ENCODE measurements at regions not wholly inside any gene's neighbourhood (a gene's known extent, or its start where the extent isn't known, plus 50 kb on each side); places are given as distances from the start of the nearest gene placed in this dataset.
"Not testable (repeated sequence)": the region's sequence is repeated elsewhere in the genome, so short reads cannot be mapped to it uniquely, and the experiment has no call there.

DNA sequence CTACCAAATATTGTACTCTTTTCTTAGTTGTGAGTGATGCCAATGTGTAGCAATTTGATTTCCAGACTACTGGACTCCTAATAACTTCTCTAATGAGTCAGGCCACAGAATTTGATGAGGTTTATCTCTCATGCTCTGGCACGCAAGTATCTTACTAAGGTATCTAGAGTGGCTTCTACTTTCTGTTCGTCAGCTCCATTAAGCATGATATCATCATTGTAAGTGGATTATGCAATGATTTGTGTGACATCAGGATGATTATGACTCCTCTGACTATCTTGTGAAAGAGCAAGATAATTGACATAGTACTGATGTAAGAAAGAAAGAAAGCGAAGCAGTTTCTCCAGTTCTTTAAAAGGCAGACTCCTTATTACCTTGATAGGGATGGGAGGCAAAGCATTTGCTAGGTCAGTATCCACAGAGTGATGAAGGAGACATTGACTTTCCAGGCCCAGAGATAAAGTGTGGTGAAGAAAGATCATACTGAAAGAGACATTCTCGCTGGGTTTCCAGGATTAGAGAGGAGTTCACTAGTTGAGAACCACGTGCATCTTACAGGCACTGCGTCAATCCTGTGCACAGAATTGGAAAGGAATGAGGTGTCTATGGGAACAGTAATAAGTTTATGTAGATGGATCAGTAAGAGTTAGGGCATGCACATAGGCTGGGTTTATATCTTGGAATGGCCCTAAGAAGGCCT is 161.9 kb upstream of the STK26 start:
- DNase-seq (ENCODE audit: low read depth) = no peak
- H3K9me3 ChIP-seq (ENCODE audit: control insufficient read depth, low read length) = peaks cover 5% of the 10 kb centered on the region
- no peak overlapping the region for H3K4me3 ChIP-seq (ENCODE audit: low read length)
- H3K4me1 ChIP-seq (ENCODE audit: control insufficient read depth, insufficient read depth, low read length) = no peaks in the 10 kb centered on the region
- H3K27me3 ChIP-seq (replicated peaks; ENCODE audit: control insufficient read depth, insufficient read depth, low read length) = peaks cover 44% of the 10 kb centered on the region
- no peak overlapping the region for H3K9ac ChIP-seq (ENCODE audit: low read length)
- H3K36me3 ChIP-seq (ENCODE audit: control insufficient read depth, insufficient read depth, low read length, severe bottlenecking) = no peaks in the 10 kb centered on the region

DNA sequence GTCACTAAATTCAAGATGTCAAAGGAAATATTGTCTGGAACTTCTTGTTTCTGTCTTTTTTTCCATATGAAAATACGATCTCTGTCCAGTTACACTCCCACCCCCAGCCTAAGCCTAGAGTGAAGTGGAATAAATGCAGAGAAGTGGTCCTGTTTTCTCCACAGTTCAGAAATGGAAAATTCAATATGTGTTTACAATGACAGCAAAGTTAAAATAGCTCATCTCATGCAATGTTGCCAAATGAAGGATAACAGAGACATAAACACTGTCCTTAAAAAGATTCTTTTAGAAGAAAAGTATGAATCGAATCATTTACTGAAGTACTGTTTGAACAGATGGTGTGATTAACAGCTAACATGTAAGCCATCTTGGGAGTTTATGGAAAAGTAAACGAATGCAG is 160.8 kb upstream of the STK26 start:
- no peak for DNase-seq (ENCODE audit: low read depth)
- Histone ChIP-seq H3K9ac (ENCODE audit: low read length) (no peak overlapping the region), H3K4me3 (ENCODE audit: low read length) (no peak overlapping the region), H3K36me3 (ENCODE audit: control insufficient read depth, insufficient read depth, low read length, severe bottlenecking) (no peaks in the 10 kb centered on the region), H3K4me1 (ENCODE audit: control insufficient read depth, insufficient read depth, low read length) (no peaks in the 10 kb centered on the region), H3K27me3 (replicated peaks; ENCODE audit: control insufficient read depth, insufficient read depth, low read length) (peaks cover 53% of the 10 kb centered on the region), H3K9me3 (ENCODE audit: control insufficient read depth, low read length) (peaks cover 5% of the 10 kb centered on the region)

DNA sequence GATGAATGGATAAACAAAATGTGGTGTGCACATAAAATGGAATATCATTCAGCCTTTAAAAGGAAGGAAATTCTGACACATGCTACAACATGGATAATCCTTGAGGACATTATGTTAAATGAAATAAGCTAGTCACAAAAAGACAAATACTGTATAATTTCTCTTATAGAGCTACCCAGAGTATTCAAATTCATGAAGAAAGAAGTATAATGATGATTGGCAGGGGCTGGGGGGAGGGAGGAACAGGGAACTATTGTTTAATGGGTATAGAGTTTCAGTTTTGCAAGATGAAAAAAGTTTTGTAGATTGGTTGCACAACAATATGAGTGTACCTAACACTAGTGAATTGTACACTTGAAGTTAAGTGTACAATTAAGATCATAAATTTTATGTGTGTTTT is 153.9 kb upstream of the STK26 start:
- Histone ChIP-seq H3K36me3 (ENCODE audit: control insufficient read depth, insufficient read depth, low read length, severe bottlenecking) (no peaks in the 10 kb centered on the region), H3K4me1 (ENCODE audit: control insufficient read depth, insufficient read depth, low read length) (no peaks in the 10 kb centered on the region), H3K27me3 (replicated peaks; ENCODE audit: control insufficient read depth, insufficient read depth, low read length) (peaks cover 25% of the 10 kb centered on the region)

DNA sequence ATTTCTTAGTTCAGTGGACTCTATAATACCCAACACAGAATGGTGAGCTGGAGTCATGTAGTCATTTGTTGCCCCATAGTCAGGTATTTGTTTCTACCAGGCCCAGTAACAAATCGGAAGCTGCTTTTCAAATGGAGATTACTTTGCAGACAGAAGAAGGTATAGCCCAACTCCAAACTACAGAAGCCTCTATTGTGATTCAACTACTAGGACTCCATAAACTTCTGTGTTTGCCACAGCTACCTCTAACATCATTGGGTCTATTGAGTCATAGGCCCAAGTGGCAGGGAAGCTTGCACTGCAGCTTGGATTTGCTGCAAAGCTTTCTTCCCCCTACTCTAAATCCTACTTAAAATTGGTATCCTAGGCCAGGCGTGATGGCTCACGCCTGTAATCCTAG is 148.8 kb upstream of the STK26 start:
- Histone ChIP-seq H3K9ac (ENCODE audit: low read length) (no peak overlapping the region), H3K27me3 (replicated peaks; ENCODE audit: control insufficient read depth, insufficient read depth, low read length) (no peaks in the 10 kb centered on the region), H3K36me3 (ENCODE audit: control insufficient read depth, insufficient read depth, low read length, severe bottlenecking) (no peaks in the 10 kb centered on the region), H3K4me3 (ENCODE audit: low read length) (no peak overlapping the region), H3K9me3 (ENCODE audit: control insufficient read depth, low read length) (no peaks in the 10 kb centered on the region), H3K4me1 (ENCODE audit: control insufficient read depth, insufficient read depth, low read length) (no peaks in the 10 kb centered on the region)
- DNase-seq (ENCODE audit: low read depth) = no peak

More for the DNA sequence above, 153.9 kb upstream of the STK26 start:
- Histone ChIP-seq H3K9me3 (ENCODE audit: control insufficient read depth, low read length) (peaks cover 10% of the 10 kb centered on the region), H3K4me3 (ENCODE audit: low read length) (no peak overlapping the region), H3K9ac (ENCODE audit: low read length) (no peak overlapping the region)
- DNase-seq (ENCODE audit: low read depth) = no peak

DNA sequence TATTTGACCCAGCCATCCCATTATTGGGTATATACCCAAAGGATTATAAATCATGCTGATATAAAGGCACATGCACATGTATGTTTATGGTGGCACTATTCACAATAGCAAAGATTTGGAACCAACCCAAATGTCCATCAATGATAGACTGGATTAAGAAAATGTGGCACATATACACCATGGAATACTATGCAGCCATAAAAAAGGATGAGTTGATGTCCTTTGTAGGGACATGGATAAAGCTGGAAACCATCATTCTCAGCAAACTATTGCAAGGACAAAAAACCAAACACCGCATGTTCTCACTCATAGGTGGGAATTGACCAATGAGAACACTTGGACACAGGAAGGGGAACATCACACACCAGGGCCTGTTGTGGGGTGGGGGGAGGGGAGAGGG is 147.3 kb upstream of the STK26 start:
- not testable (repeated sequence) for H3K9me3 ChIP-seq (ENCODE audit: control insufficient read depth, low read length); H3K36me3 ChIP-seq (ENCODE audit: control insufficient read depth, insufficient read depth, low read length, severe bottlenecking); H3K9ac ChIP-seq (ENCODE audit: low read length); DNase-seq (ENCODE audit: low read depth); H3K4me1 ChIP-seq (ENCODE audit: control insufficient read depth, insufficient read depth, low read length); H3K4me3 ChIP-seq (ENCODE audit: low read length)
- H3K27me3 ChIP-seq (replicated peaks; ENCODE audit: control insufficient read depth, insufficient read depth, low read length) = peaks cover 12% of the 10 kb centered on the region

DNA sequence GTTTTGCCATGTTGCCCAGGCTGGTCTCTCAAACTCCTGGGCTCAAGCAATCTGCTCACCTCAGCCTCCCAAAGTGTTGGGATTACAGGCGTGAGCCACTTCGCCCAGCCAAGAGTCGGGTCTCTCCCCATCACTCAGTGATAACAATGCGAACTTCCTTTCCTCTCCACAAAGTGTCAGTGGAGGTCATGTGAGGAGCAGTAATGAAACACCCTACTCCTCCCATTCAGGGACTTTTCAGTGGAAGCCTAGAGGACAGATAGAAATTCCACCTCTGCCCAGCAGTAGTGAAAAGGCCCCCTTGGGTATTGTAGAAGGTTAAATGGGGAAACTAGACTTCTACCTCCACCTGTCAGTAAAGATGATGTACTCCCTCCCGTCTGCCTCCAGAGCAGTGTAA is 141.9 kb upstream of the STK26 start:
- DNase-seq (ENCODE audit: low read depth) = no peak
- Histone ChIP-seq H3K9ac (ENCODE audit: low read length) (no peak overlapping the region), H3K9me3 (ENCODE audit: control insufficient read depth, low read length) (peaks cover 13% of the 10 kb centered on the region), H3K4me1 (ENCODE audit: control insufficient read depth, insufficient read depth, low read length) (no peaks in the 10 kb centered on the region), H3K4me3 (ENCODE audit: low read length) (no peak overlapping the region), H3K27me3 (replicated peaks; ENCODE audit: control insufficient read depth, insufficient read depth, low read length) (peaks cover 26% of the 10 kb centered on the region), H3K36me3 (ENCODE audit: control insufficient read depth, insufficient read depth, low read length, severe bottlenecking) (no peaks in the 10 kb centered on the region)

DNA sequence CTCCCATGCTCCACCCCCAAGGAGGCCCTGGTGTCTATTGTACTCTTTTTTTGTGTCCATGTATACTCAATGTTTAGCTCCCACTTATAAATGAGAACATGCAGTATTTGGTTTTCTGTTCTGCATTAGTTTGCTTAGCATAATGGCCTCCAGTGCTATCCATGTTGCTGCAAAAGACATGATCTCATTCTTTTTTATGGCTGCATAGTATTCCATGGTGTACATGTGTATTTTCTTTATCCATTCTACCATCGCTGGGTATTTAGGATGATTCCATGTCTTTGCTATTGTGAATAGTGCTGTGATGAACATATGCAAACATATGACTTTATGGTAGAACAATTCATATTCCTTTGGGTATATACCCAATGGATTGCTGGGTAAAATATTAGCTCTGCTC is 138.1 kb upstream of the STK26 start:
- H3K36me3 ChIP-seq (ENCODE audit: control insufficient read depth, insufficient read depth, low read length, severe bottlenecking) = not testable (repeated sequence)

DNA sequence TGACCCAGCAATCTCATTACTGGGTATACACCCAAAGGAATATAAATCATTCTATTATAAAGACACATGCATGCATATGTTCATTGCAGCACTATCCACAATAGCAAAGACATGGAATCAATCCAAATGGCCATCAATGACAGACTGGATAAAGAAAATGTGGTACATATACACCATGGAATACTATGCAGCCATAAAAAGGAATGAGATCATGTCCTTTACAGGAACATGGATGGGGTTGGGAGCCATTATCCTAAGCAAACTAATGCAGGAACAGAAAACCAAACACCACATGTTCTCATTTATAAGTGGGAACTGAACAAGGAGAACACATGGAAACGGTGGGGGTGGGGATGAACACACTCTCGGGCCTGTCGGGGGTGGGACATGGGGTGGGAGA is 129.2 kb upstream of the STK26 start:
- not testable (repeated sequence) for H3K4me1 ChIP-seq (ENCODE audit: control insufficient read depth, insufficient read depth, low read length); H3K4me3 ChIP-seq (ENCODE audit: low read length); H3K9ac ChIP-seq (ENCODE audit: low read length); DNase-seq (ENCODE audit: low read depth); H3K9me3 ChIP-seq (ENCODE audit: control insufficient read depth, low read length); H3K36me3 ChIP-seq (ENCODE audit: control insufficient read depth, insufficient read depth, low read length, severe bottlenecking)
- H3K27me3 ChIP-seq (replicated peaks; ENCODE audit: control insufficient read depth, insufficient read depth, low read length) = peaks cover 47% of the 10 kb centered on the region

More for the DNA sequence above, 138.1 kb upstream of the STK26 start:
- H3K4me1 ChIP-seq (ENCODE audit: control insufficient read depth, insufficient read depth, low read length); H3K9ac ChIP-seq (ENCODE audit: low read length); H3K4me3 ChIP-seq (ENCODE audit: low read length); DNase-seq (ENCODE audit: low read depth): not testable (repeated sequence)
- Histone ChIP-seq H3K9me3 (ENCODE audit: control insufficient read depth, low read length) (peaks cover 30% of the 10 kb centered on the region), H3K27me3 (replicated peaks; ENCODE audit: control insufficient read depth, insufficient read depth, low read length) (peaks cover 24% of the 10 kb centered on the region)

DNA sequence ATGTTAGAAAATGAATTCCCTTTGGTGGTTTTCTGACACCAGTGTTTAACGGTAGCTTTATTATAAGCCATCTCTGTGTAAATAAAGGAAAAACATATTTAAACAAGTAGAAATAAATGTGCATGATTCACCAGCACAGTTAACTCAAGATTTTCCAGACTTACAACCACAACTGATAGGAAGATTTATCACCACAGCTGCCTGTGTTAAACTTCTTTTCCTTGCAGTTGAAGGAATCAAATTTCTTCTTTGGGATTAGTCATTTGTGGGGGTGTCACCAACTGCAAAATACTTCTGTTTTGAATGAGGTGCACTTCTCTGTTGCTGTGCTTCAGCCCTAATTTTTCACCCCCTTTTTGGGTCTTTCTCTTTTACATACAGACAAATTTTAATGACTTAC is 128.1 kb upstream of the STK26 start:
- Histone ChIP-seq H3K9ac (ENCODE audit: low read length) (no peak overlapping the region), H3K4me1 (ENCODE audit: control insufficient read depth, insufficient read depth, low read length) (no peaks in the 10 kb centered on the region), H3K36me3 (ENCODE audit: control insufficient read depth, insufficient read depth, low read length, severe bottlenecking) (no peaks in the 10 kb centered on the region), H3K4me3 (ENCODE audit: low read length) (no peak overlapping the region), H3K27me3 (replicated peaks; ENCODE audit: control insufficient read depth, insufficient read depth, low read length) (peaks cover 53% of the 10 kb centered on the region), H3K9me3 (ENCODE audit: control insufficient read depth, low read length) (no peaks in the 10 kb centered on the region)
- DNase-seq (ENCODE audit: low read depth) = no peak

DNA sequence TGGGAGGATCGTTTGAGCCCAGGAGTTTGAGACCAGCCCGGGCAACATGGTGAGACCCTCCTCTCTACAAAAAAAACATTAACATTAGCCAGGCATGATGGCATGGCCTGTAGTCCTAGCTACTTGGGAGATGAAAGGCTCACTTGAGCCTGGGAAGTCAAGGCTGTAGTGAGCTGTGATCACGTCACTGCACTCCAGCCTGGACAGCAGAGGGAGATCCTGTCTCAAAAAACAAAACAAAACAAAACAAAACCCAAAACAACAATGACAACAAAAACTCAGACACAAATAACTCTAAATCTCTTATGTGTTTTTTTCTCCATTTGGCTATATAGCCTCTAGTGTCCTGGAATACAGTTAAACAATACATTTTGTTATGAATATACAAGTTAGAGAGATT is 127.3 kb upstream of the STK26 start:
- no peak for DNase-seq (ENCODE audit: low read depth)
- H3K9ac ChIP-seq (ENCODE audit: low read length) = no peak overlapping the region
- H3K4me3 ChIP-seq (ENCODE audit: low read length) = no peak overlapping the region
- no peaks in the 10 kb centered on the region for H3K36me3 ChIP-seq (ENCODE audit: control insufficient read depth, insufficient read depth, low read length, severe bottlenecking)
- H3K27me3 ChIP-seq (replicated peaks; ENCODE audit: control insufficient read depth, insufficient read depth, low read length) = peaks cover 53% of the 10 kb centered on the region
- no peaks in the 10 kb centered on the region for H3K4me1 ChIP-seq (ENCODE audit: control insufficient read depth, insufficient read depth, low read length)
- H3K9me3 ChIP-seq (ENCODE audit: control insufficient read depth, low read length) = no peaks in the 10 kb centered on the region

DNA sequence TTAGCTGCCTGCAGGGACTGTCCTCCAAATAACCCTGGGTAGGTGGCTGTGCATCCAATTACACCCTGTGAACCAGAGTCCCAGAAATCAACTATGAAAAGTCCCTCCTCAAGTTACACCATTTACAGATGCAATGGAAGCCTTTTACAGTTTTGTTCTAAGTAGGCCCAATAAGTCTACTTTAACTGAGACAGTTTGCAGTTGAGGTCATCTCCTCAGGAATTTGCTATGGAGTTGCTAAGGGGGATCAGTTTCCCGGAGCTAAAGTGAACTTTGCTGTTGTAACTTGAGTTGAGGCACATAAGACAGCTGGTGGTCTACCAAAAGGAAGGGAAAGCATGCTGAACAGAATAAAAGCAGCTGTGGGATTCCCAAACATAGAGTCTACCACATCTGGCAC is 121.6 kb upstream of the STK26 start:
- no peak overlapping the region for H3K9ac ChIP-seq (ENCODE audit: low read length)
- H3K27me3 ChIP-seq (replicated peaks; ENCODE audit: control insufficient read depth, insufficient read depth, low read length) = peaks cover 30% of the 10 kb centered on the region
- H3K4me1 ChIP-seq (ENCODE audit: control insufficient read depth, insufficient read depth, low read length) = no peaks in the 10 kb centered on the region
- no peaks in the 10 kb centered on the region for H3K9me3 ChIP-seq (ENCODE audit: control insufficient read depth, low read length)
- DNase-seq (ENCODE audit: low read depth) = no peak
- H3K36me3 ChIP-seq (ENCODE audit: control insufficient read depth, insufficient read depth, low read length, severe bottlenecking) = no peaks in the 10 kb centered on the region
- H3K4me3 ChIP-seq (ENCODE audit: low read length) = no peak overlapping the region

All from adipocyte (in vitro differentiated cells).